Cardiac fibroblast (primary cell): ENCODE measurements at regions not wholly inside any gene's neighbourhood (a gene's known extent, or its start where the extent isn't known, plus 50 kb on each side); places are given as distances from the start of the nearest gene placed in this dataset.

ENCODE experiments used
- DNase-seq, 2 donors: peaks; one replicate each; pipeline versions ENCODE4 v3.0.0 to v3.0.0-alpha.2; 2010; ENCODE audit warnings: low read depth in 2 of 2
- H3K4me3 ChIP-seq, 2 donors: replicated peaks in 1 of 2; 1 replicate in 1 of 2; 2 replicates in 1 of 2; pipeline ENCODE4 v1.5.1; 2011; ENCODE audit warnings: low read depth in 2 of 2, low read length in 2 of 2, mild to moderate bottlenecking in 2 of 2, moderate library complexity in 1 of 2
- CTCF ChIP-seq: IDR thresholded peaks from one replicate; pipeline ENCODE4 v1.5.1; 2011; ENCODE audit warnings: low read depth, mild to moderate bottlenecking, low read length, inconsistent platforms

- TF ChIP-seq CTCF, result no peak
- no peak for DNase-seq
Observed at GRCh38 chr1:224846119-224846907, 83.2 kb upstream of the DNAH14 start.

GRCh38 chr1:224850446-224850845 is 79.0 kb upstream of the DNAH14 start:
- no peak for TF ChIP-seq CTCF
- no peak for DNase-seq
- no peak overlapping the region for H3K4me3 ChIP-seq

More at GRCh38 chr1:224846119-224846907, 83.2 kb upstream of the DNAH14 start:
- no peak overlapping the region for H3K4me3 ChIP-seq

- peak; percentile 64 to 65 for DNase-seq
- peak; percentile 81 for TF ChIP-seq CTCF
- H3K4me3 ChIP-seq, result no peak overlapping the region
Observed at GRCh38 chr1:224851210-224851847, 78.1 kb upstream of the DNAH14 start.

- TF ChIP-seq CTCF, result no peak
- H3K4me3 ChIP-seq, result no peak overlapping the region
- DNase-seq, result no peak
Observed at GRCh38 chr1:224851848-224852261, 77.6 kb upstream of the DNAH14 start.

- DNase-seq, result peak; percentile 78 to 80
- no peak overlapping the region for H3K4me3 ChIP-seq
- TF ChIP-seq CTCF, result peak; percentile 71
Observed at GRCh38 chr1:224852901-224853568, 76.4 kb upstream of the DNAH14 start.

- no peak overlapping the region for H3K4me3 ChIP-seq
- DNase-seq, result no peak
- no peak for TF ChIP-seq CTCF
Observed at GRCh38 chr1:224856973-224857372, 72.5 kb upstream of the DNAH14 start.
